ENCODE measurements at regions not wholly inside any gene's neighbourhood (a gene's known extent, or its start where the extent isn't known, plus 50 kb on each side); places are given as distances from the start of the nearest gene placed in this dataset.

DNA sequence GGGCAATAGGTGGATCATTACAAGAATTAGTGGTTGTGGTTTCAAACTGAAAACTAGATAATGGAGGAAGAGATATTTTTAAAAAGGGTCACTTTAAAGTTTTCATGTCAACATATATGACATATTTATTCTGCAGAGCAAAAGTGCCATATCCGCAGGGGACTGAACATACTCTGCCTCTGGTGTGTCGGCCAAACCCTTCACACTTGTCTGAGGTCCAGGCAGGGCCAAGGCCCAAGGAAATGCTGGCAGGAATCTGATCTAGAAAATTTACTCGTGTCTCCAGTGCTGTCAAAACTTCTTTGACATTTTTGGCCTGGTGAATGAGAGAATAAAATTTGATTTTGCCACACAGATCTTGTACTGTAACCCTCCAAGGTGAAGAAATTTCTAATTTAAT lies 562.3 kb downstream of the CCSER2 start:
- Histone ChIP-seq H3K36me3 (ENCODE audit: insufficient read depth, low read length) (no peaks in the 10 kb centered on the region), H3K27me3 (ENCODE audit: insufficient read depth, low read length) (no peaks in the 10 kb centered on the region), H3K4me3 (ENCODE audit: insufficient read depth, low read depth, low read length) (no peak overlapping the region), H2AFZ (ENCODE audit: low read depth, low read length) (no peak overlapping the region), H3K27ac (ENCODE audit: low read depth, low read length) (no peak overlapping the region), H3K4me2 (ENCODE audit: low read length) (no peak overlapping the region), H3K9ac (ENCODE audit: low read length) (no peak overlapping the region), H3K9me3 (ENCODE audit: insufficient read depth, low read depth, low read length) (no peaks in the 10 kb centered on the region), H3K79me2 (ENCODE audit: insufficient read depth, low read length) (no peaks in the 10 kb centered on the region), H4K20me1 (ENCODE audit: insufficient read depth, low read length) (no peaks in the 10 kb centered on the region), H3K4me1 (ENCODE audit: insufficient read depth, low read length) (no peaks in the 10 kb centered on the region)
- Mint-ChIP-seq H3K9me3 (ENCODE audit: unreplicated experiment) (peaks cover 11% of the 10 kb centered on the region), H3K4me3 (ENCODE audit: unreplicated experiment) (no peak overlapping the region), H3K4me1 (ENCODE audit: low read depth, unreplicated experiment) (no peaks in the 10 kb centered on the region), H3K36me3 (ENCODE audit: low read depth, unreplicated experiment) (no peaks in the 10 kb centered on the region), H3K27me3 (ENCODE audit: low read depth, unreplicated experiment) (no peaks in the 10 kb centered on the region), H3K27ac (ENCODE audit: unreplicated experiment) (no peak overlapping the region)
- no peak for FAIRE-seq
- DNase-seq (ENCODE audit: low read depth), result no peak
- TF ChIP-seq EZH2 (IDR thresholded peaks at IDR 0.05; ENCODE audit: insufficient read depth, low read length), result no peak
- TF ChIP-seq, protein P1, sequence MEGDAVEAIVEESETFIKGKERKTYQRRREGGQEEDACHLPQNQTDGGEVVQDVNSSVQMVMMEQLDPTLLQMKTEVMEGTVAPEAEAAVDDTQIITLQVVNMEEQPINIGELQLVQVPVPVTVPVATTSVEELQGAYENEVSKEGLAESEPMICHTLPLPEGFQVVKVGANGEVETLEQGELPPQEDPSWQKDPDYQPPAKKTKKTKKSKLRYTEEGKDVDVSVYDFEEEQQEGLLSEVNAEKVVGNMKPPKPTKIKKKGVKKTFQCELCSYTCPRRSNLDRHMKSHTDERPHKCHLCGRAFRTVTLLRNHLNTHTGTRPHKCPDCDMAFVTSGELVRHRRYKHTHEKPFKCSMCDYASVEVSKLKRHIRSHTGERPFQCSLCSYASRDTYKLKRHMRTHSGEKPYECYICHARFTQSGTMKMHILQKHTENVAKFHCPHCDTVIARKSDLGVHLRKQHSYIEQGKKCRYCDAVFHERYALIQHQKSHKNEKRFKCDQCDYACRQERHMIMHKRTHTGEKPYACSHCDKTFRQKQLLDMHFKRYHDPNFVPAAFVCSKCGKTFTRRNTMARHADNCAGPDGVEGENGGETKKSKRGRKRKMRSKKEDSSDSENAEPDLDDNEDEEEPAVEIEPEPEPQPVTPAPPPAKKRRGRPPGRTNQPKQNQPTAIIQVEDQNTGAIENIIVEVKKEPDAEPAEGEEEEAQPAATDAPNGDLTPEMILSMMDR (IDR thresholded peaks at IDR 0.05; ENCODE audit: insufficient read depth, low read depth, low read length), result no peak

DNA sequence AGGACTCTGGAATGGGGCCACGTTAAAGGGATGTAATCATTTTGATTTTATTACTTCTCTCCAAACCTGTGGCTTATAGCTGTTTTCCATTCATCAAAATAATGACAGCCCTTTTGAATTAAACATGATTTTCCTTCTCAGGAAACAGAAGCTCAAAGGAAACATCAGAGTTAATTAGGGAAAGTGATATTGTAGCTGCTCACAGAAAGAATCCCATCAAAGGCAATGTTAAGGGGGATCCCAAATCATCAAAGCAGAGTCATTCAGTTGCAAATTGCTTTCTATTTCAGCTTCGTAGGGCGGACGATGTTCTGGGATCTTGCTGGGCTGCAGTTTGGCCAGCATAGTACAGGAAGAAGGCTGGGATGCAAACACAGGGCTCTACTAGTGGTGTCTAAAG lies 563.2 kb downstream of the CCSER2 start:
- H3K9me3 Mint-ChIP-seq (ENCODE audit: unreplicated experiment), result peaks cover 8% of the 10 kb centered on the region
- FAIRE-seq (no peak), DNase-seq (ENCODE audit: low read depth) (no peak)
- H3K4me1 Mint-ChIP-seq (ENCODE audit: low read depth, unreplicated experiment), result no peaks in the 10 kb centered on the region
- H3K27me3 ChIP-seq (ENCODE audit: insufficient read depth, low read length), result no peaks in the 10 kb centered on the region
- no peaks in the 10 kb centered on the region for H3K79me2 ChIP-seq (ENCODE audit: insufficient read depth, low read length)
- no peaks in the 10 kb centered on the region for H4K20me1 ChIP-seq (ENCODE audit: insufficient read depth, low read length)
- no peaks in the 10 kb centered on the region for H3K9me3 ChIP-seq (ENCODE audit: insufficient read depth, low read depth, low read length)
- no peak overlapping the region for H3K4me3 ChIP-seq (ENCODE audit: insufficient read depth, low read depth, low read length)
- no peaks in the 10 kb centered on the region for H3K27me3 Mint-ChIP-seq (ENCODE audit: low read depth, unreplicated experiment)
- no peak overlapping the region for H2AFZ ChIP-seq (ENCODE audit: low read depth, low read length)
- no peak overlapping the region for H3K27ac ChIP-seq (ENCODE audit: low read depth, low read length)
- TF ChIP-seq, protein P1 (IDR thresholded peaks at IDR 0.05; ENCODE audit: insufficient read depth, low read depth, low read length), result no peak
- no peak for TF ChIP-seq EZH2 (IDR thresholded peaks at IDR 0.05; ENCODE audit: insufficient read depth, low read length)
- H3K4me3 Mint-ChIP-seq (ENCODE audit: unreplicated experiment), result no peak overlapping the region
- H3K27ac Mint-ChIP-seq (ENCODE audit: unreplicated experiment), result no peak overlapping the region
- H3K36me3 Mint-ChIP-seq (ENCODE audit: low read depth, unreplicated experiment), result no peaks in the 10 kb centered on the region
- no peaks in the 10 kb centered on the region for H3K4me1 ChIP-seq (ENCODE audit: insufficient read depth, low read length)
- no peak overlapping the region for H3K4me2 ChIP-seq (ENCODE audit: low read length)
- H3K9ac ChIP-seq (ENCODE audit: low read length), result no peak overlapping the region
- no peaks in the 10 kb centered on the region for H3K36me3 ChIP-seq (ENCODE audit: insufficient read depth, low read length)

DNA sequence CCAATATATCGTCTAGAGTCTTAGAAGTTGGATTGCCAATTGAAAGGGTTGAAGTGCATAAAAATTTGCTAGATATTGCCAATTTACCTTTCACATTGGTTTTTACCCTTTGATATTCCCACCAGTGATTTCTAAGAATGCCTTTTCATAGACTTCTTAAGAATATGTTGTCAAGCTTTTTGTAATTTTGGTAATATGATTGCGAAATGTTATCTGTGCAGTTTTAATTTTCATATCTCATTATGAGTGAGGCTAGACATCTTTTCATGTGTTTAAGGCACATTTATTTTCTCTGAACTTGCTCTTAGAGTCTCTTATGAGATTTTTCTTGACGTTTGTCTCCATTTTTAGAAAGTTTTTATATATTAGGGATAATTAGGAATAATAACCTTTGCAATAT lies 567.2 kb downstream of the CCSER2 start:
- H3K4me3 Mint-ChIP-seq (ENCODE audit: unreplicated experiment), result no peak overlapping the region
- no peaks in the 10 kb centered on the region for H3K79me2 ChIP-seq (ENCODE audit: insufficient read depth, low read length)
- H3K27ac Mint-ChIP-seq (ENCODE audit: unreplicated experiment), result no peak overlapping the region
- H3K9me3 ChIP-seq (ENCODE audit: insufficient read depth, low read depth, low read length), result no peaks in the 10 kb centered on the region
- no peaks in the 10 kb centered on the region for H3K36me3 Mint-ChIP-seq (ENCODE audit: low read depth, unreplicated experiment)
- TF ChIP-seq, protein P1 (IDR thresholded peaks at IDR 0.05; ENCODE audit: insufficient read depth, low read depth, low read length), result no peak
- no peak for TF ChIP-seq EZH2 (IDR thresholded peaks at IDR 0.05; ENCODE audit: insufficient read depth, low read length)
- DNase-seq (ENCODE audit: low read depth), result no peak
- no peak for FAIRE-seq
- no peaks in the 10 kb centered on the region for H3K4me1 ChIP-seq (ENCODE audit: insufficient read depth, low read length)
- H3K9me3 Mint-ChIP-seq (ENCODE audit: unreplicated experiment), result peaks cover 5% of the 10 kb centered on the region
- H4K20me1 ChIP-seq (ENCODE audit: insufficient read depth, low read length), result no peaks in the 10 kb centered on the region
- H3K27me3 ChIP-seq (ENCODE audit: insufficient read depth, low read length), result no peaks in the 10 kb centered on the region
- no peaks in the 10 kb centered on the region for H3K4me1 Mint-ChIP-seq (ENCODE audit: low read depth, unreplicated experiment)
- H3K4me3 ChIP-seq (ENCODE audit: insufficient read depth, low read depth, low read length), result no peak overlapping the region
- H3K27me3 Mint-ChIP-seq (ENCODE audit: low read depth, unreplicated experiment), result peaks cover 1% of the 10 kb centered on the region
- no peak overlapping the region for H3K4me2 ChIP-seq (ENCODE audit: low read length)
- no peak overlapping the region for H2AFZ ChIP-seq (ENCODE audit: low read depth, low read length)
- no peak overlapping the region for H3K9ac ChIP-seq (ENCODE audit: low read length)
- H3K27ac ChIP-seq (ENCODE audit: low read depth, low read length), result no peak overlapping the region
- no peaks in the 10 kb centered on the region for H3K36me3 ChIP-seq (ENCODE audit: insufficient read depth, low read length)
